Lower lobe of right lung (tissue), 2 donors: ENCODE measurements at regions not wholly inside any gene's neighbourhood (a gene's known extent, or its start where the extent isn't known, plus 50 kb on each side); places are given as distances from the start of the nearest gene placed in this dataset.

Source experiments
- ATAC-seq, 2 donors: fragments of 200-7000 bp; cut with Tn5 transposase; one replicate each; pipeline ENCODE4 v1.9.1; 2020 to 2022; ENCODE audit warnings: mild to moderate bottlenecking in 2 of 2, moderate library complexity in 2 of 2
- DNase-seq: peaks from one replicate; pipeline ENCODE4 v3.0.0-alpha.2; 2020
- H3K27ac ChIP-seq: fragments of 200-600 bp; one replicate; pipeline ENCODE4 v1.8.0; 2022
- H3K27me3 ChIP-seq: fragments of 200-600 bp; one replicate; pipeline ENCODE4 v1.8.0; 2022; ENCODE audit warnings: low read depth
- H3K36me3 ChIP-seq: fragments of 200-600 bp; one replicate; pipeline ENCODE4 v1.8.0; 2022; ENCODE audit warnings: mild to moderate bottlenecking
- H3K4me1 ChIP-seq: fragments of 200-600 bp; one replicate; pipeline ENCODE4 v1.8.0; 2022
- H3K4me3 ChIP-seq: fragments of 200-600 bp; one replicate; pipeline ENCODE4 v1.8.0; 2022; ENCODE audit warnings: mild to moderate bottlenecking
- H3K9me3 ChIP-seq: fragments of 200-600 bp; one replicate; pipeline ENCODE4 v1.8.0; 2022
- CTCF ChIP-seq: fragments of 200-600 bp; IDR thresholded peaks from one replicate; pipeline ENCODE4 v1.8.0; 2022; ENCODE audit warnings: antibody characterized with exemption, mild to moderate bottlenecking
- intact Hi-C: fragments of 100-400 bp; cut with DNase I; formaldehyde crosslinking; loops from one replicate; pipeline ENCODE4 v1.11.0; 2022
- donor health status: DM: no; HTN: yes; CAD: no; lungs with severe emphysema.

GRCh38 chr14:80004871-80005270 is 206.4 kb downstream of the DIO2 start:
- ATAC-seq = no peak
- intact Hi-C loops = no loop called here
- H3K4me3 ChIP-seq = no peak overlapping the region
- TF ChIP-seq CTCF = no peak
- H3K27ac ChIP-seq = no peak overlapping the region
- no peaks in the 10 kb centered on the region for H3K9me3 ChIP-seq
- H3K36me3 ChIP-seq = no peaks in the 10 kb centered on the region
- H3K27me3 ChIP-seq = no peaks in the 10 kb centered on the region
- DNase-seq = no peak
- H3K4me1 ChIP-seq = no peaks in the 10 kb centered on the region

GRCh38 chr14:80003138-80003537 is 208.2 kb downstream of the DIO2 start:
- H3K27ac ChIP-seq = no peak overlapping the region
- H3K4me1 ChIP-seq = no peaks in the 10 kb centered on the region
- DNase-seq = no peak
- H3K4me3 ChIP-seq = no peak overlapping the region
- intact Hi-C loops = no loop called here
- H3K9me3 ChIP-seq = no peaks in the 10 kb centered on the region
- ATAC-seq = no peak
- no peak for TF ChIP-seq CTCF
- H3K36me3 ChIP-seq = no peaks in the 10 kb centered on the region
- H3K27me3 ChIP-seq = no peaks in the 10 kb centered on the region

- no peak for TF ChIP-seq CTCF
- Histone ChIP-seq H3K4me1 (no peaks in the 10 kb centered on the region), H3K27me3 (no peaks in the 10 kb centered on the region), H3K9me3 (no peaks in the 10 kb centered on the region), H3K4me3 (no peak overlapping the region), H3K27ac (no peak overlapping the region), H3K36me3 (no peaks in the 10 kb centered on the region)
- no peak for ATAC-seq
- DNase-seq = no peak
- intact Hi-C loops = no loop called here
These were observed 213.6 kb downstream of the DIO2 start for GRCh38 chr14:79997509-79998208.

- ATAC-seq (no peak), DNase-seq (no peak)
- H3K36me3 ChIP-seq = no peaks in the 10 kb centered on the region
- H3K27ac ChIP-seq = no peak overlapping the region
- H3K9me3 ChIP-seq = no peaks in the 10 kb centered on the region
- intact Hi-C loops = no loop called here
- H3K4me1 ChIP-seq = no peaks in the 10 kb centered on the region
- no peaks in the 10 kb centered on the region for H3K27me3 ChIP-seq
- no peak overlapping the region for H3K4me3 ChIP-seq
- TF ChIP-seq CTCF = no peak
These were observed 218.7 kb downstream of the DIO2 start for GRCh38 chr14:79992407-79993198.

GRCh38 chr14:79991866-79992265 is 219.4 kb downstream of the DIO2 start:
- Histone ChIP-seq H3K9me3 (no peaks in the 10 kb centered on the region), H3K4me1 (no peaks in the 10 kb centered on the region), H3K27ac (no peak overlapping the region), H3K27me3 (no peaks in the 10 kb centered on the region), H3K36me3 (no peaks in the 10 kb centered on the region), H3K4me3 (no peak overlapping the region)
- DNase-seq = no peak
- ATAC-seq = no peak
- TF ChIP-seq CTCF = no peak
- intact Hi-C loops = no loop called here
